Loucy (cell line): ENCODE measurements at regions not wholly inside any gene's neighbourhood (a gene's known extent, or its start where the extent isn't known, plus 50 kb on each side); places are given as distances from the start of the nearest gene placed in this dataset.

Experiments
- H2AFZ ChIP-seq: fragments of 200-600 bp; sonication (generic); 2 replicates; pipeline ENCODE4 v1.6.0; 2016; ENCODE audit warnings: antibody characterized with exemption, mild to moderate bottlenecking, low read length, moderate library complexity
- H3F3A ChIP-seq: fragments of 200-600 bp; 2 replicates; pipeline ENCODE4 v1.6.0; 2016; ENCODE audit warnings: antibody characterized with exemption, low read depth, mild to moderate bottlenecking
- H3K27me3 ChIP-seq: fragments of 200-600 bp; sonication (generic); 2 replicates; pipeline ENCODE4 v1.6.1; 2014; ENCODE audit warnings: low read length, mild to moderate bottlenecking; ENCODE audit not compliant: insufficient read depth, poor library complexity, severe bottlenecking
- H3K36me3 ChIP-seq: fragments of 200-600 bp; sonication (generic); 2 replicates; pipeline ENCODE4 v1.6.1; 2016; ENCODE audit warnings: low read length; ENCODE audit not compliant: insufficient read depth
- H3K4me1 ChIP-seq: fragments of 200-600 bp; sonication (generic); 2 replicates; pipeline ENCODE4 v1.5.1; 2014; ENCODE audit warnings: low read length, mild to moderate bottlenecking; ENCODE audit not compliant: insufficient read depth, poor library complexity, severe bottlenecking
- H3K4me2 ChIP-seq: fragments of 200-600 bp; sonication (generic); 2 replicates; pipeline ENCODE4 v1.6.0; 2014; ENCODE audit warnings: antibody characterized with exemption, low read length, low read depth, mild to moderate bottlenecking; ENCODE audit not compliant: poor library complexity, severe bottlenecking
- H3K4me3 ChIP-seq: fragments of 200-600 bp; sonication (generic); 2 replicates; pipeline ENCODE4 v1.5.1; 2014; ENCODE audit warnings: low read length, mild to moderate bottlenecking, mixed read lengths; ENCODE audit not compliant: poor library complexity, severe bottlenecking
- H3K79me2 ChIP-seq: fragments of 200-600 bp; sonication (generic); 2 replicates; pipeline ENCODE4 v1.6.1; 2014; ENCODE audit warnings: low read length; ENCODE audit not compliant: insufficient read depth
- H3K9ac ChIP-seq: fragments of 200-600 bp; sonication (generic); 2 replicates; pipeline ENCODE4 v1.6.0; 2014; ENCODE audit warnings: mild to moderate bottlenecking, low read depth, low read length, moderate library complexity; ENCODE audit not compliant: poor library complexity, severe bottlenecking
- H3K9me2 ChIP-seq: fragments of 200-600 bp; sonication (generic); replicated peaks from 2 replicates; pipeline ENCODE4 v1.6.1; 2016; ENCODE audit warnings: low read depth, low read length, mixed read lengths
- H3K9me3 ChIP-seq: fragments of 200-600 bp; sonication (generic); 2 replicates; pipeline ENCODE4 v1.6.1; 2014; ENCODE audit warnings: mild to moderate bottlenecking, antibody characterized with exemption, low read length, low read depth; ENCODE audit not compliant: insufficient read depth
- H4K20me1 ChIP-seq: fragments of 200-600 bp; sonication (generic); 2 replicates; pipeline ENCODE4 v1.6.0; 2014; ENCODE audit warnings: antibody characterized with exemption, low read length, mild to moderate bottlenecking; ENCODE audit not compliant: insufficient read depth, poor library complexity, severe bottlenecking
- EZH2phosphoT487 ChIP-seq: fragments of 200-600 bp; IDR thresholded peaks from 2 replicates; pipeline ENCODE4 v1.6.1; 2018; ENCODE audit warnings: antibody characterized with exemption, mild to moderate bottlenecking, moderate library complexity, borderline replicate concordance
- TF ChIP-seq, protein P1 (sequence below): fragments of 200-600 bp; sonication (generic); conservative IDR thresholded peaks from 2 replicates; pipeline ENCODE4 v1.5.1; 2014; ENCODE audit warnings: mild to moderate bottlenecking, antibody characterized with exemption, low read length

GRCh38 chr4:13263967-13264525, 220.1 kb downstream of the RAB28 start:
- Histone ChIP-seq H3K9me2 (no peaks in the 10 kb centered on the region), H3K9me3 (no peaks in the 10 kb centered on the region), H4K20me1 (no peaks in the 10 kb centered on the region), H3K4me3 (no peak overlapping the region), H3K79me2 (no peaks in the 10 kb centered on the region), H2AFZ (no peak overlapping the region), H3F3A (no peaks in the 10 kb centered on the region), H3K36me3 (no peaks in the 10 kb centered on the region), H3K4me2 (no peak overlapping the region), H3K4me1 (no peaks in the 10 kb centered on the region), H3K27me3 (no peaks in the 10 kb centered on the region), H3K9ac (no peak overlapping the region)
- TF ChIP-seq EZH2phosphoT487: no peak
- TF ChIP-seq, protein P1, sequence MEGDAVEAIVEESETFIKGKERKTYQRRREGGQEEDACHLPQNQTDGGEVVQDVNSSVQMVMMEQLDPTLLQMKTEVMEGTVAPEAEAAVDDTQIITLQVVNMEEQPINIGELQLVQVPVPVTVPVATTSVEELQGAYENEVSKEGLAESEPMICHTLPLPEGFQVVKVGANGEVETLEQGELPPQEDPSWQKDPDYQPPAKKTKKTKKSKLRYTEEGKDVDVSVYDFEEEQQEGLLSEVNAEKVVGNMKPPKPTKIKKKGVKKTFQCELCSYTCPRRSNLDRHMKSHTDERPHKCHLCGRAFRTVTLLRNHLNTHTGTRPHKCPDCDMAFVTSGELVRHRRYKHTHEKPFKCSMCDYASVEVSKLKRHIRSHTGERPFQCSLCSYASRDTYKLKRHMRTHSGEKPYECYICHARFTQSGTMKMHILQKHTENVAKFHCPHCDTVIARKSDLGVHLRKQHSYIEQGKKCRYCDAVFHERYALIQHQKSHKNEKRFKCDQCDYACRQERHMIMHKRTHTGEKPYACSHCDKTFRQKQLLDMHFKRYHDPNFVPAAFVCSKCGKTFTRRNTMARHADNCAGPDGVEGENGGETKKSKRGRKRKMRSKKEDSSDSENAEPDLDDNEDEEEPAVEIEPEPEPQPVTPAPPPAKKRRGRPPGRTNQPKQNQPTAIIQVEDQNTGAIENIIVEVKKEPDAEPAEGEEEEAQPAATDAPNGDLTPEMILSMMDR: no peak

- H2AFZ ChIP-seq: no peak overlapping the region
- H3K9me3 ChIP-seq: no peaks in the 10 kb centered on the region
- H3F3A ChIP-seq: no peaks in the 10 kb centered on the region
- H3K27me3 ChIP-seq: no peaks in the 10 kb centered on the region
- no peaks in the 10 kb centered on the region for H3K4me1 ChIP-seq
- TF ChIP-seq, protein P1: no peak
- TF ChIP-seq EZH2phosphoT487: no peak
- H3K9ac ChIP-seq: no peak overlapping the region
- H3K4me2 ChIP-seq: no peak overlapping the region
- H3K9me2 ChIP-seq: no peaks in the 10 kb centered on the region
- H4K20me1 ChIP-seq: no peaks in the 10 kb centered on the region
- H3K79me2 ChIP-seq: no peaks in the 10 kb centered on the region
- no peaks in the 10 kb centered on the region for H3K36me3 ChIP-seq
- H3K4me3 ChIP-seq: no peak overlapping the region
These were observed 221.3 kb downstream of the RAB28 start for GRCh38 chr4:13262816-13263215.

- H3K9ac ChIP-seq: no peak overlapping the region
- TF ChIP-seq, protein P1: no peak
- TF ChIP-seq EZH2phosphoT487: no peak
- H3K36me3 ChIP-seq: no peaks in the 10 kb centered on the region
- no peaks in the 10 kb centered on the region for H3K27me3 ChIP-seq
- H3K4me3 ChIP-seq: no peak overlapping the region
- no peaks in the 10 kb centered on the region for H3K4me1 ChIP-seq
- H3K9me3 ChIP-seq: no peaks in the 10 kb centered on the region
- no peak overlapping the region for H3K4me2 ChIP-seq
- H3F3A ChIP-seq: no peaks in the 10 kb centered on the region
- no peaks in the 10 kb centered on the region for H4K20me1 ChIP-seq
- H3K79me2 ChIP-seq: no peaks in the 10 kb centered on the region
- H3K9me2 ChIP-seq: no peaks in the 10 kb centered on the region
- no peak overlapping the region for H2AFZ ChIP-seq
These were observed 222.5 kb downstream of the RAB28 start for GRCh38 chr4:13261486-13262257.
